Astrocyte of the cerebellum (primary cell): ENCODE measurements at regions not wholly inside any gene's neighbourhood (a gene's known extent, or its start where the extent isn't known, plus 50 kb on each side); places are given as distances from the start of the nearest gene placed in this dataset.

Experiments
- DNase-seq: peaks from one replicate; pipeline ENCODE4 v3.0.0-alpha.2; 2011; ENCODE audit warnings: low read depth
- H3K4me3 ChIP-seq: 2 replicates; pipeline ENCODE4 v1.5.1; 2011; ENCODE audit warnings: mild to moderate bottlenecking, low read depth, low read length, moderate library complexity
- CTCF ChIP-seq: IDR thresholded peaks from 2 replicates; pipeline ENCODE4 v1.5.1; 2012; ENCODE audit warnings: low read length, low read depth, moderate library complexity, mild to moderate bottlenecking; ENCODE audit errors: missing control alignments
- in situ Hi-C: cut with HindIII; loops from 2 replicates; pipeline ENCODE4 v1.10.0; 2017; ENCODE audit warnings: low sequenced_read_pairs

GRCh38 chr11:112723676-112724495 lies 237.3 kb upstream of the NCAM1 start:
- in situ Hi-C loops = no loop called here
- TF ChIP-seq CTCF = no peak
- H3K4me3 ChIP-seq = no peak overlapping the region
- no peak for DNase-seq

- no peak for DNase-seq
- no peak overlapping the region for H3K4me3 ChIP-seq
- TF ChIP-seq CTCF = no peak
- in situ Hi-C loops = no loop called here
Observed at GRCh38 chr11:112724496-112724790, 236.8 kb upstream of the NCAM1 start.

- no peak overlapping the region for H3K4me3 ChIP-seq
- DNase-seq = no peak
- TF ChIP-seq CTCF = no peak
- in situ Hi-C loops = loop anchor here (5.0 kb wide), 1 partner anchor 58 kb away; no protein-coding TSS in a partner anchor
Observed at GRCh38 chr11:112725636-112726035, 235.6 kb upstream of the NCAM1 start.

GRCh38 chr11:112727341-112727841 lies 233.8 kb upstream of the NCAM1 start:
- in situ Hi-C loops = loop anchor here (5.0 kb wide), 1 partner anchor 60 kb away; no protein-coding TSS in a partner anchor
- H3K4me3 ChIP-seq = no peak overlapping the region
- TF ChIP-seq CTCF = no peak
- no peak for DNase-seq

- in situ Hi-C loops = loop anchor here (5.0 kb wide), 1 partner anchor 61 kb away; no protein-coding TSS in a partner anchor
- no peak for DNase-seq
- no peak overlapping the region for H3K4me3 ChIP-seq
- TF ChIP-seq CTCF = no peak
Observed at GRCh38 chr11:112728288-112728687, 232.9 kb upstream of the NCAM1 start.

- no peak overlapping the region for H3K4me3 ChIP-seq
- in situ Hi-C loops = loop anchor here (5.0 kb wide), 1 partner anchor 61 kb away; no protein-coding TSS in a partner anchor
- no peak for DNase-seq
- no peak for TF ChIP-seq CTCF
Observed at GRCh38 chr11:112728716-112729115, 232.5 kb upstream of the NCAM1 start.
